ENCODE measurements at regions not wholly inside any gene's neighbourhood (a gene's known extent, or its start where the extent isn't known, plus 50 kb on each side); places are given as distances from the start of the nearest gene placed in this dataset.

DNA sequence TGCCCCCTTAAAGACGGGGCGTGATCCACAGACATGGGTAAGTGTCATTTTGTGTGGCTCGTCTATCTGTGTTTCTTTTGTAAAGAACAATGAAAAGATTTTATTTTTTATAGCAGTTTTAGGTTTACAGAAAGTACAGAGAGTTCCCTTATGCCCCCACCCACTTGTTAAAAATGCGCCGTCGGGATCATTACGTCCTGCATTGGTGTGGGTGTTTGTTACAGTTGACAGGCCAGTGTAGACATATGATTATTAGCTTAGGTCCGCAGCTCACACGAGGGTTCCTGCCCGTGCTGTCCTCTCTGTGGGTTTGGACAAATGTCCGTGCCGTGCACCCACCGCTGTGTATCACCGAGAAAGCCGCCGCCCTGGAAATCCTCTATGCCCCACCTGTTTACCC lies 50.5 kb downstream of the RGS12 start:
- DNase-seq: no peak

DNA sequence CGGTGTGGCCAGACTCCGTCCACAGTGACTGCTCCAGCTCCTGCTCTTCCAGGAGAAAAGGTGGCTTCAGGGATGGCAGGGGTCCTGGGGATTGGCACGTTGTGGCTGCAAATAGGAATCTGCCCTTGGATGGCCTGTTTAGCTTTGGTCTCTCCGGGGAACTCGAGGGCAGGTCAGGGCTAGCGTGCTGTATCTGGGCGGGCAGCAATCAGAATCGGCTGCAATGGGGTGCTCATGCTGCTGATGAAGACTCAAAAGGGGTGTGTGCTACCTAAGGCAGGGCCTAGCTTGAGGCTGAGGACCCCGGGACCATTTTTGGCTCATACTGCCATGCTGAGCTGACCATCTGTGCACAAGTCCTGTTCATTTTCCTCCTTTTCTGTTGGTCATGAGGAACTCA lies 51.3 kb downstream of the RGS12 start:
- no peak for DNase-seq

DNA sequence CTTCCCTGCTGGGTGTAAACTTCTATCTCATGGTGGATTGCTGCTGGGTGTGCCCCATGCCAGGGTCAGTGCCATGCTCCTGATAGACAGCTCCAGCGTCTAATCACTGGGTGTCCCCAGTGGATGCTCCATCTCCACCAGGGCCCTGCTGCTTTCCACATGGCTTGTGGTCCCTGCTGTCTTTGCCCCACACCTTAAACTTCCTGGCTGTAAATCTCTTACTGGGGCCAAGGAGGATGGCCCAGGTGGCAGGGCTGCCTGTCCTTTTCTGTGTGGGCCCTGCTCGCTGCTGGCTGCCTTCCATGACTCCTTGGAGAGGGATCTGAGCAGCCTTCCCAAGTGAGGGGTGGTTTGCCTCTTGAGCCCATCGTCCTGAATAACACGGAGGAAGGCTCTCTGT lies 51.8 kb downstream of the RGS12 start:
- DNase-seq: no peak

DNA sequence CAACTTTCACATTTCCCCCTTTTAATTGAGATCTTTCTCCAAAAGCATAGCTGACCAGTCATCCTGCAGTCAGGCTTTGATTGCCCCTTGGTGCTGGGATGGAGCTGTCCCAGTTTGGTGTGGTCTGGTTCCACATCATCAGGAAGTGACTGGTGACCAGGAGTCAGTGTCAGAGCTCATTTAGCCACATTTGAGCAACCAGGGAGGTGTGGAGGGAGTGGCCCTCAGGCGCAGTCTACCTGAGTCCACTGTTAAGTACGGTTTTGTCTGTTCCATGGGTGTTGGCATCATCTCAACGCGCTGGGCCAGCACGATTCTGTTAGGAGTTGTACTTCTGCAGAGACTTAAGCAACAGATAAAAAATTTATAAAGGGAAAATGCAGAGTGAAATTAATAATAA lies 52.6 kb downstream of the RGS12 start:
- no peak for DNase-seq

DNA sequence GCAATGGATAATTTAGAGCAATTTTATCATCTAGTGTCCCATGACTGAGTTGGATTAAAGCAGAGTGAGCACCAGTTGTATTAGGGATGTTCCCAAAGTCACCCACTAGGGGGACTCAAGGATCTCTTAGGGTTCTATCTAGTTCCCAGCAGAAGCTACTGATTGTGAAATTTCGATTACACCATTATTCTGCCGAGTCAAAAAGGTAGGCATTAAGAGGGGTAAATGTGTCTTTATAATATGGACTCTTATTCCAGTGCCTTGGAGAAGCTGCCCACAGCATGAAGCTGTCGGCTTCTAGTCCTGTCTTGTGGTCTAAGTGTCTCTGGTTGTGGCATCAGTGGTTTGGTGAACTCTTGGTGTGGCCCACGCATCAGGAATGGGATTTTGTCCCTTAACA lies 53.3 kb downstream of the RGS12 start:
- peak; percentile 74 for DNase-seq

DNA sequence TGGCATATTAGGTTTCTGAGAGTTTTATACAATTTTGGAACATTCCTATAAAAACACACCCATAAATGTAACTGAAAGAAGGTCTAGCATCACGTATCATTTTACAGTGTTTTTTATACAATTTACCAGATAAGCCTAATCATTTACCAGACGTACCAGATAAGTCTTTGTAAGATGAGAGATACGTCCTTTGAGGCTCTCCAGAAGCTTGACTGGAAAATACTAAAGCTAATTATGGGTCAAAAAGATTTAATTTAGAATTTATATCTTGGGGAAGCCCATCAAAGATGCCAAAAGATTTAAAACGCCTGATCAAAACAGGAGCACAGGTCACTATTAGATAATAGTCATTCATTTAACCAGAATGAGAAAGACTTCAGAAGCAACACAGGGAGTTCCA lies 55.0 kb downstream of the RGS12 start:
- DNase-seq: no peak

DNA sequence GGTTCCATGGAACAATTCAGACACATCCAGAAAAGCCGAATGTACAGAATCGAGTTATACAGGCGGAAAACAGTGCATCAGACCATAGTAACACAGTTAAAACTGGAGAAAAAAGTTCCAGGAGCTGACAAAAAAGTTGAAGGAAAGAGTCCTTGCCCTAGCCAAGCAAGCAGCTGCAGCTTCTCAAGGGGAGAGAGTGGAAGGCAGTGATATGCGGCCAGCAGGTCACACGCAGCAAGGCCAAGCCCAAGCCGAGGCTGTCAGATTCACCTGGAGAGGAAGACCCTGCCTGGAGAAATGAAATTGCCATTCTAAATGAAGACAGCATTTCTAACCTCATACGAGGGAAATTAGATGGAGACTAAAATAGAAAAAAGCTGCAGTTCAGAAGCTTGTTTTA lies 55.8 kb downstream of the RGS12 start:
- no peak for DNase-seq

DNA sequence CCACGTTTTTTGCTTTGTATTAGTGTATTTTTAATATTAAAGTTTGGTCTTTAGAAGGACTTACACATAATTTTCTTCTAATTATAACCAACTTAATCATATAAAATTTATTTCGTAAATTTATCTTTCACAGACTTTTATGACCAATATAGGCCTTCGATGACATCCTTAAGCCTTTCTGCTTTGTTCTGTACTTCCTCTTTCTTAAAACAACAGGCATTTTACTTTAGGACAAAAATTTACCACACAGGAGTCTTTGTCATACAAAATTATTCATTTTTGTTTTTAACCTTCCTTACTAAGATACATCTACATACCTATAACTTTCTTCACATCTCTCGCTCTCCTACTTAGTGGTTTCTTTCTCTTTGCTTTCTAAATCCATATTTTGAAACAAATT lies 56.3 kb downstream of the RGS12 start:
- DNase-seq: no peak

DNA sequence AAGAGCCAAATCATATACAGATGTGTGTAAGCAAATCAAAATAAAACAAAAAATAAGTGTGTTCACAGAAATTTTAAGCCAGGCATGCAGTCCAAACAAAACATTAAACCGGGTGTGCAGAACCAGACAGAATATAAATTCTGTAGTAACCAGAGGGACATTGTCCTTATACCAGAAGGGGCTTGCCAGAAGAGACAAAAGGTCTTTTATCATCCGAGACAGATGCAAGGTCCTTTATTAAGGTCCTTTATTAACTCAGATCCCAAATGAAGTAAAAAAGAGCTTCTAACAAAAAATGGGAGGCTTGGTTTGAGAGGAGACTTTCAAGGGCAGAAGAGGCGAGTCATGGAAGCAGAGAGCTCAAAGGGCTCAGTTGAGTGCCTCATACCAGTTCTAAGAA lies 59.2 kb downstream of the RGS12 start:
- no peak for DNase-seq

DNA sequence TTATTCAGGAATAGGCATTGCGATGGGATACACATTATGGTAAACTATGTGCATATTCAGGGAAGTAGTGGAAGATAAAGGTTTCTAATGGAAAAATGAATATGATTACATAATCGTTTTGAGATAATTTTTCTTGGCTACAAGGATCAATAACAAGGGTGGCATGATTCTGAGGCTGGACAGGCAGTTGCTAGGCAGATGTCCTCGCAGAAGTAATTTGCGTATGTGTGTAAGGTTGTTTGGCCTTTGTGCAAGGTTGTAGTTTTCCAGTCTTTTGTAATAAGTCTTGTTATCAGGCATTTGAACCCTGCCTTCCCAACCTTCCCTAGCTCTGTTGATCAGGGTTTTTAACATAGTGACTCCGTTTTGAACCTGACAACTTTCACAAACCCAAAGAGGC lies 59.7 kb downstream of the RGS12 start:
- no peak for DNase-seq

DNA sequence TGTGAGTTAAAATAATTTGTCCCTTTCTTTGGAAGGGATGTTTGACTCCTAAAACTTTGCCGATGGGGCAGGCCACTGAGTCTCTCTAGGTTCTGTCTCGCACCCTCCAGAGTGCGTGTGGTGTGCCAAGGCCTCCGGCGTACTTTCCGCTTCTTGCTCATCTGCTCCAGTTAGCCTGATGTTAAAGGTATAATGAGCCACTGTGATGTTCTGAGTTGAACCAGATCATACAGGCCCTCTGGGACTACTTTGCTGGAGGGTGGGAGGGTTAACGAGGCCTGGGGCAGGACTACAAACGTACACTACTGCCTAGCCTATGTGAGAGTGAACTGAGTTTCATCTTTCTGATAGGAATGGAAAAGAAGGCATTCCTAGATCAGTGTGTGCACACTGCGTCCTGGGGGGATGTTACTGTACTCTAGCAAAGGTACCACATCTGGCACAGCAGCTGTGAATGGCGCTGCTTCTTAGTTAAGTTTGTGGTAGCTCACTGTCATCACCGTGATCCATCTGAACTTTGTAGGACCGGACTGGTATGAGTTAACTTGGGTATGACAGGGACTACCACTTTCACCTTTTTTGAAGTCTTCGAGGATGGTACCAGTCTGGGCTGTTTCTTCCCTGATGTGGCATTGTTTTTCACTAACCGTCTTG lies 60.2 kb downstream of the RGS12 start:
- DNase-seq: no peak

DNA sequence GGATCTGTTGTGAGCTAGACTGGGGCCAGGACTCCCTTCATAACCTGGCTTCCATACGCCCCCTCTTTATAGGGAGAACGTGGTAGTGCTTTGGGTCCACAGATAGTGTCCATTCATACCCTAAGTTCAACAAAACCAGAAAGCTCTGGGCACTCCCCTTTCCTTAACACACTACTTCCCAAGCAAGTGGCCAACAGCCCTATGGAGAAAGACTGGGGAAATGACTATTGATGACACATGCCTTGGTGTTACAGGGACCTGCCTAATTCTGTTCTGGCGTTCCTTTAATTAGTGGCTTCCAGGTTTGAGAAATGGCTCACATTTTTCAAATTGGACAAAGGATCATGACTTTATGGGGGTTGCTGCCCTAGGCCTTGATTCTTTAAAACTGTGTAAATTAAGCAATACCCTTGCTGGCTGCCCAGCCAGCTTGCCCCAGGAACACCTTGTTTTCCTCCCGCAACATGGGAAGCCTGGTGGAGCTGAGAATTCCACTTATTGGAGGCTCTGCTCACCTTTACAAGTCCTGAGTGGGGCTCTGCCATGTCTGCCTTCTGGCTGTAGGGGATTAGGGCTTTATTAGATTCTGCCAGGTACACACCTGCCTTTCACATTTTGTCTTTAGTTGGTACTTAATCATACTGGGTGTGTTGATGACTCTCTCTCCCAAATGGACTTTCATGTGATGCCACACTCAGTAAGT lies 61.1 kb downstream of the RGS12 start:
- DNase-seq: no peak

DNA sequence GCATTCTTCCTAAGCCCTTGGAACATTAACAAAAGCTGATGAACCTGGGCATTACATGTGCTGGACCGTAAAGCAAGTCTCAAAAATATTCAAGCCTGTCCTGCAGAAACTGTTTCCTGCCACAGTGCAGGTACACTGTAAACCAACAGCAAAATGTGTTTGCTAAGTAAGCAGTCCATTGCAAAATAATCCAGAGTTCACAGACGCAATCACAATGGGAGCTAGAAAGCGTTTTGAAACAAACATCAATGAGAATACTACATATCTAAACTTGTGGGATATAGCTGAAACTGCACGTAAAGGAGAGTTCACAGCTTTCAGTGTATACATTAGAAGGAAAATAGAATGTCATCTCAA lies 61.6 kb downstream of the RGS12 start:
- DNase-seq: no peak

DNA sequence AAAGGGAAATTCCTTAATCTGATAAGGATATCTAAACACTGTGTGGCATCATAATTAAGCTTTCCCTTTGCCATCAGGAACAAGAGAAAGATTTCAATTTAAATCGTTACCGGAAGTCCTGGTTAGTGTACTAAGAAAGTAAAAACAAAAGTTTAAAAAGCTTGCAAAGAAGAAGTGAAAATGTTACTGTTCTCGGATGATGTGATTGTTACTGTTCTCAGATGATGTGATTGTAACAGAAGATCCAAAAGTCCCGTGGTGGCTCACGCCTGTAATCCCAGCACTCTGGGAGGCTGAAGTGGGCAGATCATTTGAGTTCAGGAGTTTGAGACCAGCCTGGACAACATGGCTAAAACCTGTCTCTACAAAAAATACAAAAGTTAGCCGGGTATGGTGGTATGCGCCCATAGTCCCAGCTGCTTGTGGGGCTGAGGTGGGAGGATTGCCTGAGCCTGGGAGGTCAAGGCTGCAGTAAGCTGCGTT lies 62.5 kb downstream of the RGS12 start:
- DNase-seq: no peak

DNA sequence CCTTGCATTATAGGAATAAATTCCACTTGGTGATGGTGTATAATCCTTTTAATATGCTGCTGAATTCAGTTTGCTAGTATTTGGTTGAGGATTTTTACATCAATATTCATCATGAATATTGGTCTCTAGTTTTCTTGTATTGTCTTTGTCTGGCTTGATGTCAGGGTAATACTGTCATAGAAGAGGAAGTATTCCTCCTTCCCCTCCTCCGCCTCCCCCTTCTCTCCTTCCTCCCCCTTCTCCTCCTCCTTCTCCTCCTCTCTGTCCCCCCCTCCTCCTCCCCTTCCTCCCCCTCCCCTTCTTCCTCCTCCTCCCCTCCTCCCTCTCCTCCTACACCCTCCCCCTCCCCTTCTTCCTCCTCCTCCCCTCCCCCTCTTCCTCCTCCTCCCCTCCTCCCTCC lies 65.8 kb downstream of the RGS12 start:
- no peak for DNase-seq

DNA sequence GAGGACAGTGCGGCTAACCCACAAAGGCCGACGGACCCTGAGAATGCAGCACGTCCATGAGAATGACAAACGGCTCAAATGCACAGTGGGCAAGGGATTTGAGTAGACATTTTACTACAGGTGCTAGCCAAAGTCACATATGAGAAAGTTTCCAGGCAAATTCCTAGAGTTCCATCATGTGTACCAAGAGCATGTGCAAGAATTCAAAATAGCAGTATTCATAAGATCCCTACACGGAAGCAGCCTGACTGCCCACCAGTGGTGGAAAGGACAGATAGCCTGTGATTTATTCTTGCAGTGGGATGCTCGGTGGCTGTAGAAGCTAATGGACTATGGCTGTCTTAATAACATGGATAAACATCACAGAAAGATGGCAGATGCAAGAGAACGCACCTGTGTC lies 68.0 kb downstream of the RGS12 start:
- no peak for DNase-seq

DNA sequence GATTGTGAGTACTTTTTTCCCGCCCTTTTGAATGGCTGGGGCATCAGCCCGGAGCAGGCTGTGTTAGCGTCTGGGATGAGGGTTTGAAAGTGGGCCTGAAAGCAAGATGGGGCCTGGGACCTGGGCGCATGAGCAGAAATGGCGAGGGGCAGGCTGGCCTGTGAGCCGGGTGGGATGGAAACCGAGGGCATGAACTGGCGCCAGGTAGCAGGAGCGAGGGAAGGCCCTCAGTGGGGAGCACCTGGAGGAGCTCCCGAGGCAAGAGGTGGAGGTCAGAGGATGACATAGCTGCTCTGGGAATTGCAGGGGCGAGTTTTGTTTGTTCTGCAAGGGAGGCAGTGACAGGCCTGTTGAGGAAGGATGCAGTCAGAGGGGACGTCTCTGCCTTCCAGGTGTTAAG lies 68.6 kb downstream of the RGS12 start:
- no peak for DNase-seq

DNA sequence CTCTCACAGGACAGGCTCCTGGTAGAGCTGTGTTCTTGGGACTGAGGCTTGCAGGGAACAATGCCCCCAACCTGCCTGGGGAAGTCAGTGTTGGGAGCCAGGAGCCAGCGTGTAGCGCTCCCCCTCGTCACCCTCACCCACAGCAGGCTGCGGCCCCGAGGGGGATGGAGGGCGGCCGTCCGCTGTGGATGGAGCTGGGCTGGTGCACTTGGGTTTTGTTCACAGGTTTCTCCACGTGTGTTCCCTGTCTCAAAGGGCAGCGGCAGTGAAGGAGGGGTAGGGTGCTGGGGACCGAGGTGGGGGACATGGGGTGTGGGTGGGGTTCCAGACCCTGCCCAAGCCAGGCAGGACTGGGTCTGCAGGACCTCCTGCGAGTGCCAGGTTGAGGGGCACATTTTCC lies 69.1 kb downstream of the RGS12 start:
- DNase-seq: no peak

DNA sequence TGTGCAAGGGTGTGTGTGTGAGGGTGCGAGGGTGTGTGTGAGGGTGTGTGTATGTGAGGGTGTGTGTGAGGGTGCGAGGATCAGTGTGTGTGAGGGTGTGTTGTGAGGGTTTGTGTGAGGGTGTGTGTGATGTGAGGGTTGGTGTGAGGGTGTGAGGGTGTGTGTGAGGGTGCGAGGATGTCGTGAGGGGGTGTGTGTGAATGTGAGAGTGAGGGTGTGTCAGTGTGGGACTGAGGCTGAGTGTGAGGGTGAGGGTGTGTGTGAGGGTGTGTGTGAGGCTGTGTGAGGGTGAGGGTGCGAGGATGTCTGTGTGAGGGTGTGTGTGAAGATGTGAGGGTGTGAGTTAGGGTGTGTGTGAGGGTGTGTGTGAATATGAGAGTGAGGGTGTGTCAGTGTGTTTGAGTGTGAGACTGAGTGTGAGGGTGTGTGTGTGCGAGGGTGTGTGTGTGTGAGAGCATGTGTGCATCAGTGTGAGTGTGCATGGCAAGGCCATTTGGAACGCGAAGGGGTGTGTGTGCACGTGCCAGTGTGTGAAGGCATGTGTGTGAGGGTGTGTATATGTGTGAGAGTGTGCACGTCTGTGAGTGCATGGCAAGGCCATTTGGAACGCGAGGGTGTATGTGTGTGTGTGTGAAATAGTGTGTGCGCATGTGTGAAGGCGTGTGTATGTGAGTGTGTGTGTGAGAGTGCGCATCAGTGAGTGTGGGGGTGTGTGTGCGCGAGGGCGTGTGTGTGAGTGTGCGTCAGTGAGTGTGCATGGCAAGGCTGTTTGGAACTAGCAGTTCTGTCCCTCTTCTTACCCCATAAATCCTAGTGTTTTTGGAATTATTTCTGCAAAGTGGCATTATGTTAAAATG lies 69.8 kb downstream of the RGS12 start:
- no peak for DNase-seq

DNA sequence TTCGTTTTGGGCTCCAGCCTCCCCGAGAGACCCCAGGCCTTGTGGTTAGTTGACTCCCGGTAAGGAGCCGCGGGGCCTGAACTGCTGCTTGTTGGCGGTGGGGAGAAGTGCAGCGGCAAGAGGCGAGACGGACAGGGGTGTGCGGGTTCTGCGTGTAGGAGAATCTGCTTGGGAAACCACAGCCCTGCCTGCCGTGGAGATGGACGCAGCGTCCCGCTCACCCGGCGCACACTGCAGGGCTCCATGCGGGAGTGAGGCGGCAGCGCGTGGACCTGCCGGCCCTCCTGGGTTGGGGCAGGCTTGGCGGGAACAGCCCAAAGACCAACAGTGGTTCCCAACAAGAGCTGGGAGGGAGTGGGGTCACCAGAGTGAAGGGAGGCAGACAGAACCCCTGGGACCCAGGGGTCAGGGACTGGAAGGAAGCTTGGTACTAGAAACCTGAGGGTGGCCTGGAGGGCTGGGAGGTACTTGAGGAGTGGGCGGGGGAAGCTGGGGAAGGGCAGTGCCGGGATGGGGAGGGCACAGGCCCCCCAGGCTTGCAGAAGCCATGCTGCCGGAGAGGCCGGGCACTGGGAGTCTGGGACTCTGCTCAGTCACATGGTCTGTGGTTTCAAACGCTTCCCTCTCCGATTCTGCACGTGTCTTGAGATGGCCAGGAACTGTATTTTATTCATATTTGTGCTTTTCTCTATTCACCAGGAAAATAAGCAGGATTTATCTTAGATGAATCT lies 70.8 kb downstream of the RGS12 start:
- no peak for DNase-seq

DNA sequence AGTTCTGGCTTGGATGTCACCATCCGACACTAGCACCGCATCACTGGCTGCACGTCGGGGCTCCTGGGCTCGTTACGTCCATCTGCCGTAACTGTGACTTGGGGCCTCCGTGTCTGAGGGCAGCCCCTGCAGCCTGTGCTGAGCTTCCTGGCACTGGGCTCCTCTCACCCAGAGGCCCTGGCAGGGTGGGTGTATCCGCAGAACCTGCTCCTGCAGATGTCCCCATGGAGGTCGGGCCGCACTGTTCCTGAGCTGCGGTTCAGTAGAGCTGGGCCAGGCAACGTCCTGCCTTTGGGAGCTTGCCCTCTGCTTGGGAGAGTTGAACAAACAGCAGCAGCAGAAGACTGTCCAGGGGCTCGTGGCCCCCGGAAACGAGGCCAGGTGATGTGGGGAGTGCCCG lies 71.4 kb downstream of the RGS12 start:
- DNase-seq: no peak

DNA sequence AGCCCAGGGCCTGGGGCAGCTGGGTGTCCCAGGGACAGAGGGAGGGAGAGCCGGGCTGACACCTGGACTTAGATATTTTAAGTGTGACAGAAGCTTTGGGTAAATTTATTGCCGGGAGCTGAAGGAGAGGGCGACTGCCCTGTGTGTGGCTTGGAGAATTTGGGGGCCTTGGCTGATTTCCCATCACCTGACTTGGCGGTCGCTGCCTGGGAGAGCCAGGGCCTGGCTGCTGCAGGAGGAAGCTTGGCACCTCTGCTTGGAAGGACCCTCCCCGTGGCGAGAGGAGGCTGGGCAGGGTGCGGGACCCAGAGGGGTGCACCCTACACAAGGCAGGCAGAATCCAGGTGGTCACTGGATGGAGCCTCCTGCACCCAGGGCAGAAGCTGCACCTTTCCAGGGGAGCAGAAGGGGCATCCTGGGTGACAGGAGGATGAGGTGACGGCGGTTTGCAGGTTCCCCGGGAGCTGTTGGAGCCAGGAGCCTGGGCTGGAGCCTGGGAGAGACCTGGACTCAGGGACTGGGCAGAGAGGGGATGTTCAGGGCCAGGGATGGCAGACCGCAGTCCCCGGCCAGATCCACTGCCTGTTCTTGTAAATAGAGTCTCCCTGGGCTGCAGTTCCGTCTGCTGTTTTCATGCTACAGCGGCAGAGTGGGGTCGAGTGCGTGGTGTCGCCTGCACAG lies 72.0 kb downstream of the RGS12 start:
- no peak for DNase-seq

DNA sequence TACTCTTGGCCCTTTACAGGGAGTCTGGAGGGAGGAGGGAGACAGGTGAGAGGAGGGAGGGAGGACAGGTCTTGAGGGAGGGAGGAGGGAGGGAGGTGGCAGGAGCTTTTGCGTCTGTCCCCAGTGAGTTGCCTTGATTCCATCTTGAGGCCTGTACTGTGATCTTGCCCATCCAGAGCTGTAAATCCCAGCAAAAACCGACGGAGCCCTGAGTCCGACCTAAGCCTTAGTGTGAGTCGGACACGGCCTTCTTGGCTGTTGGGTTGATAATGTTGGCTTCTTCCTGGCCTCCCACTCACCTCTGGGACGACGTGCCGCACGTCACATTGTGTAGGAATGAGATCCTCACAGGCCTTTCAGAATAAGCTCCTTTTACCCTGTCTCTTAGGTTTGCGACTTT lies 72.5 kb downstream of the RGS12 start:
- DNase-seq: no peak
